ENCODE measurements at regions not wholly inside any gene's neighbourhood (a gene's known extent, or its start where the extent isn't known, plus 50 kb on each side); places are given as distances from the start of the nearest gene placed in this dataset.
A peak's percentile ranks its signal among the peaks of the same experiment; 100 is the strongest.

DNA sequence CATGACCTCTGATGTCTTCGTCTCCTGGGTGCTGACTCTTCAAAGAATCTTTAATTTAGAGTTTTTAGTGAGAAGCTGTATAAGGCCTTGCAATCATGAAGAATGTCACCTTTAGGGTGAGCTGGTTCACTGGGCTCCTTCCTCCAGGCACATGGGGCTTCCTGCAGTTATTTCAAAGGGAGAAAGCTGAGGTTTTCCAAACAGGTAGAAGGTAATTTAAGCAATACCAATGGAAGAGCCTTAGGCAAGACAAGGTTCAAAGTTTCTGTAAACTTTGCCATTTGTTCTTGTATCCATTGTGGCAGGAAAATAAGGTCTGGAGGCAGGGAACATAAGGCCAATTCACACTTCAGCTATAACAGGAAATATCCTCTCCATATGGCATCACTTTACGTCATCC, 88.0 kb upstream of the EIF5 start:
- H3K4me3 ChIP-seq (ENCODE audit: low read length), result no peak overlapping the region

DNA sequence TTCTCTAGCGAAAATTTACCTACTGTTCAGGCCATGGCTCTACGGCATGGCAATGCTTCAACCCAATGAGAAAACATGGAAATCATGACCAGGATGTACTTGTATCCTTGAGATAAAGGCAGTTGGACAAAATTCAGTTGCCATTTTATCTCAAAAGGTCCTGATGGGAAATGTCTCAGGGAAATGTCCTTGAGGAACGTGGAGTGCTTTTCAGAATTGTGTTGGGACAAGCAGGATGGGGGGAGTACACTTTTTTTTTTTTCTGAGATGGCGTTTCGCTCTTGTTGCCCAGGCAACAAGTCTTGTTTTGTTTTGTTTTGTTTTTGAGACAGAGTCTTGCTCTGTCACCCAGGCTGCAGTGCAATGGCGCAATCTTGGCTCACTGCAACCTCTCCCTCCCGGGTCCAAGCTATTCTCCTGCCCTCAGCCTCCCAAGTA, 86.8 kb upstream of the EIF5 start:
- no peak overlapping the region for H3K4me2 ChIP-seq (ENCODE audit: low read length)

More for the DNA sequence above, 88.0 kb upstream of the EIF5 start:
- no TSS peak for BruUV-seq (replicated peaks)
- H3K36me3 ChIP-seq (ENCODE audit: low read depth, low read length), result no peaks in the 10 kb centered on the region
- peaks cover 24% of the 10 kb centered on the region for H3K4me1 ChIP-seq (ENCODE audit: insufficient read depth, low read length)
- H4K20me1 ChIP-seq (ENCODE audit: low read length), result no peaks in the 10 kb centered on the region
- H3K27me3 ChIP-seq (ENCODE audit: low read length), result no peaks in the 10 kb centered on the region
- no peak overlapping the region for H3K9ac ChIP-seq (ENCODE audit: low read length)
- ChIA-PET POLR2A (ENCODE audit: unreplicated experiment) (no interaction called here), CTCF (interaction anchor here (0.6 kb wide), 1 partner anchor 50 kb away, joined by 7 read pairs; no protein-coding TSS in a partner anchor)
- ATAC-seq, result peak; percentile 23
- no peaks in the 10 kb centered on the region for H3F3A ChIP-seq (ENCODE audit: low read length, unreplicated experiment)
- no peaks in the 10 kb centered on the region for H3K79me2 ChIP-seq (ENCODE audit: low read length)
- H2AFZ ChIP-seq (ENCODE audit: low read length), result 0 out of 2 replicates have a peak overlapping the region, but pooled peaks have one; percentile 7
- peak overlapping the region; percentile 18; the same call in 1 of the 2 replicates for H3K4me2 ChIP-seq (ENCODE audit: low read length)
- no peak for TF ChIP-seq CTCF (conservative IDR thresholded peaks at IDR 0.05; ENCODE audit: low read depth, low read length)
- intact Hi-C loops (cut with micrococcal nuclease), result no loop called here
- no peak for DNase-seq
- H3K9me2 ChIP-seq (replicated peaks; ENCODE audit: low read length), result no peaks in the 10 kb centered on the region
- peak overlapping the region; percentile 21 for H3K27ac ChIP-seq (ENCODE audit: low read length)
- H3K9me3 ChIP-seq (ENCODE audit: low read length), result no peaks in the 10 kb centered on the region

DNA sequence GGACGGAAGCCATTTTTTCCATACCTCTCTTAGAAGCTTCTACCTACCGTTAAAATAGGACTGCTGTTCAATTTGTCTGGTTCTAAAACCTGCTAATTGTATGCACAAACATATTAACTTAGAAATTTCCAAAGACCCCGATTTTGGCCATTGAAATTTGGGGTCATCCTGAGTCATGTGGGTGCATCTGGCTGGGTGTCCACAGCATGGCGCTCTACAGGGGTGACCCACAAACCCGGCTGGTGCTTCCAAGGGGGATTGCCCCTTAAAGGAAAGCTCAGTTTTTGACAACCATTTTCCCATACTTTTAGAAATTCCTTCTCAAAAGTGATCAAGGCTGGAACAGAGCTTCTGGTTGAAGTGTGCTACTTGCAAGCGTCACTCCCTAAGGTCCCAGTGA, 83.9 kb upstream of the EIF5 start:
- ChIA-PET POLR2A (ENCODE audit: unreplicated experiment) (no interaction called here), CTCF (no interaction called here)
- peaks cover 40% of the 10 kb centered on the region for H3K4me1 ChIP-seq (ENCODE audit: insufficient read depth, low read length)
- ATAC-seq (no peak), DNase-seq (no peak)
- peak overlapping the region; percentile 54 for H3K27ac ChIP-seq (ENCODE audit: low read length)
- no peaks in the 10 kb centered on the region for H3K79me2 ChIP-seq (ENCODE audit: low read length)
- TF ChIP-seq EZH2 (IDR thresholded peaks at IDR 0.05; ENCODE audit: low read length, unreplicated experiment) (no peak), CTCF (conservative IDR thresholded peaks at IDR 0.05; ENCODE audit: low read depth, low read length) (no peak), EZH2phosphoT487 (IDR thresholded peaks at IDR 0.05; ENCODE audit: borderline replicate concordance, low read length) (no peak)
- no peaks in the 10 kb centered on the region for H3K36me3 ChIP-seq (ENCODE audit: low read depth, low read length)
- H3K9ac ChIP-seq (ENCODE audit: low read length), result no peak overlapping the region
- intact Hi-C loops (cut with micrococcal nuclease), result no loop called here
- BruUV-seq (replicated peaks), result no TSS peak
- H3K9me2 ChIP-seq (replicated peaks; ENCODE audit: low read length), result no peaks in the 10 kb centered on the region
- H3K27me3 ChIP-seq (ENCODE audit: low read length), result no peaks in the 10 kb centered on the region
- H3K9me3 ChIP-seq (ENCODE audit: low read length), result 0 out of 2 replicates have a peak, but pooled peaks cover 5% of the 10 kb centered on the region
- H3F3A ChIP-seq (ENCODE audit: low read length, unreplicated experiment), result no peaks in the 10 kb centered on the region
- 0 out of 2 replicates have a peak overlapping the region, but pooled peaks have one; percentile 39 for H2AFZ ChIP-seq (ENCODE audit: low read length)
- H3K4me3 ChIP-seq (ENCODE audit: low read length), result no peak overlapping the region
- H4K20me1 ChIP-seq (ENCODE audit: low read length), result no peaks in the 10 kb centered on the region
- H3K4me2 ChIP-seq (ENCODE audit: low read length), result peak overlapping the region; percentile 59

More for the DNA sequence above, 86.8 kb upstream of the EIF5 start:
- no peak overlapping the region for H2AFZ ChIP-seq (ENCODE audit: low read length)
- no peak overlapping the region for H3K27ac ChIP-seq (ENCODE audit: low read length)
- DNase-seq, result no peak
- H3K9me3 ChIP-seq (ENCODE audit: low read length), result 0 out of 2 replicates have a peak, but pooled peaks cover 5% of the 10 kb centered on the region
- no peaks in the 10 kb centered on the region for H3F3A ChIP-seq (ENCODE audit: low read length, unreplicated experiment)
- no peaks in the 10 kb centered on the region for H3K36me3 ChIP-seq (ENCODE audit: low read depth, low read length)
- H4K20me1 ChIP-seq (ENCODE audit: low read length), result no peaks in the 10 kb centered on the region
- no peaks in the 10 kb centered on the region for H3K9me2 ChIP-seq (replicated peaks; ENCODE audit: low read length)
- H3K27me3 ChIP-seq (ENCODE audit: low read length), result no peaks in the 10 kb centered on the region
- no peak for ATAC-seq
- ChIA-PET CTCF (interaction anchor here (0.6 kb wide), 2 partner anchors 50 to 554 kb away, joined by 3 read pairs; no protein-coding TSS in a partner anchor), POLR2A (ENCODE audit: unreplicated experiment) (no interaction called here)
- TF ChIP-seq EZH2phosphoT487 (IDR thresholded peaks at IDR 0.05; ENCODE audit: borderline replicate concordance, low read length) (no peak), CTCF (conservative IDR thresholded peaks at IDR 0.05; ENCODE audit: low read depth, low read length) (no peak), EZH2 (IDR thresholded peaks at IDR 0.05; ENCODE audit: low read length, unreplicated experiment) (no peak)
- intact Hi-C loops (cut with micrococcal nuclease), result no loop called here
- H3K9ac ChIP-seq (ENCODE audit: low read length), result no peak overlapping the region
- BruUV-seq (replicated peaks), result no TSS peak
- H3K4me1 ChIP-seq (ENCODE audit: insufficient read depth, low read length), result peaks cover 27% of the 10 kb centered on the region
- no peaks in the 10 kb centered on the region for H3K79me2 ChIP-seq (ENCODE audit: low read length)
- no peak overlapping the region for H3K4me3 ChIP-seq (ENCODE audit: low read length)

All from PC-3 (cell line).